GM21737 (cell line): ENCODE measurements at regions not wholly inside any gene's neighbourhood (a gene's known extent, or its start where the extent isn't known, plus 50 kb on each side); places are given as distances from the start of the nearest gene placed in this dataset.

Experiments
- ATAC-seq: cut with Tn5 transposase; IDR thresholded peaks from one replicate; pipeline ENCODE4 v1.9.1; 2021; ENCODE audit warnings: mild to moderate bottlenecking, moderate library complexity; ENCODE audit not compliant: unreplicated experiment

DNA sequence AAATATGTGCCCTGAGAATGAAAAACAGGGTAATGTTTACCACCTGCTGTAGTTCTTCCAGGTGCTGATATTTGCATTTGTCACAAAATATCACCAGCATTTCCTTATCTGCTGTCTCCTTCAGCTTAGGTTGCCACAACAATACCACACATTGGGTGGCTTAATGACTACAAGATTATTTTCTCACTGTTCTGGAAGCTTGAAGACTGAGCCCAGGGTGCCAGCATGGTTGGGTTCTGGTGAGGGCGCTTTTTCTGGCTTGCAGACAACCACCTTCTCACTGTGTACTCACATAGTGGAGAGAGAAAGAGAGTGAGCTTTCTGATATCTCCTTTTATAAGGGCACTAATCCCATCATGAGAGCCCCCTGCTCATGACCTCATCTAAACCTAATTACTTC is 407.5 kb upstream of the RGPD4 start:
- no peak for ATAC-seq

DNA sequence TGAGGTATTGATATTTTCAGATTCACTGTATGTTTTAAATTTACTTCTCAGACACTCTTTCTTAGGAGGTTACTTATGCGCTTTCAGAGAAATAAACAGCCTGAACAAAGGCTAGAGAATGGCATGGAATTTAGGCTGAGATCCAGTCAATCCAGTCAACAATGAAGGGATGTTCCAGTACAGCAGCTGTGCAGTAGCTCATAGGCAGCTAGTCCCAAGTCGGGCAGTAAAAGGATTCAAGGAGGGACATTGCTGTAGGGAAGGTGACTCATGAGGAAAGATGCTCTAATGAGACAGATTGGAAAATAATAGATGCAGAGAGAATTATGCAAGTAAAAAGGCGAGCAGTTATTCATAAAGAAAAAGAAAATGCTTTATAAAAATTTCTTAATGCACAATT is 397.9 kb upstream of the RGPD4 start:
- ATAC-seq, result no peak

DNA sequence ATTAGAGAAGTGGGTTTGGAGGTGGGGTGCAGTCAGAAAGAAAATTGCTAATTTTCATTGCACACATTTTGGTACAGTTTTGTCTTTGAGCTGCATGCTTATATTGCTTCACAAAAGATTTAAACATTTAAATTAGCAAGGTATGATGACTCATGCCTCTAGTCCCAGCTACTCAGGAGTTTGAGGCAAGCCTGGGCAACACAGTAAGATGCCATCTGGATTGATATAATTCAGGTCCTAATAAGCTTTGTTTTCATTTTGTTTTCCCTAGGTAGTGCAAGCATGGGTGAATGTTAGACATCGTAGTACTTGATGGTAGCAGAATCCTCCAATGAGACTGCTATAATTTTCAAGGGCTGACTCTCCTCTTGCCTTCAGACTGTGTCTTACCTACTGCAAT is 396.7 kb upstream of the RGPD4 start:
- no peak for ATAC-seq

DNA sequence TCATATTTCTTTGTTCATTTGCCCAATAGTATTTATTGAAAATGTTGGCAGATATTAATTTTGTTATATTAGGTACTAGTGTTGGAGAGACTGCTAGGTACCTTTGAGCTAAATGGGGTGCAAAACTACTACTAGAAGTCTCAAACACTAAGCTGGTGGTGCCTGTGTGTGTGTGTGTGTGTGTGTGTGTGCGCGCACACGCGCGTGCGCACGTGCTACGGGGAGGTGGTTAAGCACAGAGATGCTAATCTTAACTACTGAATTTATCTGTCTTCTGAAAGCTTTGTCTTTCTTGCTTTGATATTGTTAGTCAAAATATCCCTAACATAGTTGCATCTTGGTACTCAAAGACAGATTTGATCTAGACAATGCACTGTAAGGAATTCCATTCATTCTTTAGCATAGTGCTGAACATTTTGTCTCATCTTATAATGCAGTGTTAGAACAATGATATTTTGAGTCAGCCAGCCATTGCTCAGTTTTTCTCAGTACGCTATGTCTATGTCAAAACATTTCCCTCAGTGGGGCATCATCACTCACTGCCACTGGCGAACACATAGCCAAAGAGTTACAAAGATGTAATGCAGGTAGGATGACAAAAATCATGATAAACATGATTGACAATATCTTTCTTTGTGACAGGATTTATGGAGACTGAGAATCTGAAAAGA is 396.0 kb upstream of the RGPD4 start:
- no peak for ATAC-seq

DNA sequence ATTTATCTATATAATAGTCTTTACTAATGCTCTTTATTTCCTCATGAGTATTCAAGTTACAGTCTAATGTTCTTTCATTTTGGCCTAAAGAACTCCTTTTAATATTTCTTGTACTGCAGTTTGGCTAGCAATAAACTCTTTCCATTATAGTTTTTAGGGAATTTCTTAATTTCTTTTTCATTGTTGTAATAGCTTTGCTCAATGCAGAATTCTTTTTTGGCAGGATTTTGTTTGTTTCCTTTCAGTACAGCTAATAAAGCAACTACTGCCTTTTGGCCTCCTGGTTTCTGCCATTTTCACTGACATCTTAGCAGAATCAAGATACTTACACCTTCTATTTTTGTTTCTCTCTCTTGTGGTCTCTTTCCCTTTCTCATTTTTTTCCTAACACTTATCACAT is 390.4 kb upstream of the RGPD4 start:
- no peak for ATAC-seq

DNA sequence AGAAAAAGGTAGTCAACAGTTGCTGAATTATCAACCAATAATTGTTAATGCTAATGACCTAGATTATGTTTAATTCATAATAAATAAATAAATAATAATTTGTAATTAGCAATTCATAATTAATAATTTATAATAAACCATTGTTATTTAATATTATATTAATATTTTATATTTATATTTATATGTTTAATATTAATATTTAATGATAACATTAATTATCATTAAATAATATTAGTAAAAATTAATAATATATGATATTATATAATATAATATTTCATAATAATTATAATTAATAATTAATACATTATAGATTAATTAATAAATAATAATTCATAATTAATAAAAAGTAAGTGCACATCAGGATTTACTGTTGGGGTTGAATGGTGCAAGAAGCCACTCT is 389.4 kb upstream of the RGPD4 start:
- no peak for ATAC-seq

DNA sequence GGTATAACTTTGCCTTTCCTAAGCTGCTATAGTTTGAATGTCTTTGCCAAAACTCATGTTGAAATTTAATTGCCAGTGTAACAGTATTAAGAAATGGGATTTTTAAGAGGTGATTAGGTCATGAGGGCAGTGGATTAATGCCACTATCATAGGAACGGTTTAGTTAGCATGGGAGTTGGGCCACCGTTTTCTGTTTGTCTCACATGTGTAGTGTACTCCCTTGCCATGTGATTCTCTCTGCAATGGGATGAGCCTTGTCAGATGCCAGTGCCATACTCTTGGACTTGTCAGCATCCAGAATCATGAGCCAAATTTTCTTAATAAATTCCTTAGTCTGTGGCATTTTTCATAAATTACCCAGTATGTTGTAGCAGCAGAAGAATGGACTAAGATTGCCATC is 388.9 kb upstream of the RGPD4 start:
- no peak for ATAC-seq

DNA sequence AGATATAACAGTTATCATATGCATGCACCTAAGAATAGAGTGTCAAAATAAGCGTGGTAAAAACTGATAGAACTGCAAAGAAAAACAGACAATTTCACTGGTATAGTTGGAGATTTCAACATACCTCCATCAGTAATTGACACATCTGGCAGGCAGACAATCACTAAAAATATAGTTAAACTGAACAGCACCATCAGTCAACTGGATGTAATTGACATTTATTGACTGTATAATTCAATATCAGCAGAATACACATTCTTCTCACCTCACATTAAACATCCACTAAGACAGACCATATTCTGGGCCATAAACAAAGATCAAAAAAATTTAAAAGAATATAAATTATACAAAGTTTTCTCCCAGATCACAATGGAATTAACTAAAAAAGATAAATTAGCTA is 378.5 kb upstream of the RGPD4 start:
- no peak for ATAC-seq

DNA sequence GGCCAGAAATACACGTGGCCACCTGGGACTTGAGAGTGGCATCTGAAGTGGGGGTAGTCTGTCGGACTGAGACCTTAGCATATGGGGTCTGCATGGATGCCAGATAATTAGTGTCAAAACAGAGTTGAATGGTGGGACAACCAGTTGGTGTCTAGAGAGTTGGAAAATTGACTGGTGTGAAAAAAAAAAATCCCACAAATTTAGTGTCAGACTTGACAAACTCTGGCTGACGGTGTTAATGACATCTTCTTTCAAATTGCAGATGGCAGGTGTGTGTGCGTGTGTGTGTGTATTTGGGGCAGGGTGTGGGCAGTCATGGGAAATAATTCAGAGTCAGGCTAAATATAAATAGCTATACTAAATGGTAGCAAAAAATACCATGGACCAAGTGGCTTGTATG is 365.4 kb upstream of the RGPD4 start:
- no peak for ATAC-seq

DNA sequence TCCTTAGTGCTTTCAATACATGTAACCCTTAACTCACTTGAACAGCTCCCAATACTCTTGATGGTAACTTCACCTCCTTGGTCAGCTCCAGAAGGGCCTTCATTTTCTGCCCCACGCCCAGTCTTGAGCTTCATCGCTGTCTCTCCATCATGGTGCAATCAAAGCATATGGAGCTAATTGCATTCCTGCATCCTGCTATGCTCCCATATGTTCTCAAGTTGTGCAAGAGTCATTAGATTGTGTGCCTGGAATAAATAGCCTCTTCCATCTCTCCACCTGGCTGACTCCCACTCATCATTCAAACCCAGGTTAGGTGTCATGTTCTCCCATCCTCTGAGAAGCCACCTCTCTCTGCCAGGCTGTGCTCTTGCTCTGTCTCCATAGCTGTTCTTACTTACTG is 364.5 kb upstream of the RGPD4 start:
- no peak for ATAC-seq

DNA sequence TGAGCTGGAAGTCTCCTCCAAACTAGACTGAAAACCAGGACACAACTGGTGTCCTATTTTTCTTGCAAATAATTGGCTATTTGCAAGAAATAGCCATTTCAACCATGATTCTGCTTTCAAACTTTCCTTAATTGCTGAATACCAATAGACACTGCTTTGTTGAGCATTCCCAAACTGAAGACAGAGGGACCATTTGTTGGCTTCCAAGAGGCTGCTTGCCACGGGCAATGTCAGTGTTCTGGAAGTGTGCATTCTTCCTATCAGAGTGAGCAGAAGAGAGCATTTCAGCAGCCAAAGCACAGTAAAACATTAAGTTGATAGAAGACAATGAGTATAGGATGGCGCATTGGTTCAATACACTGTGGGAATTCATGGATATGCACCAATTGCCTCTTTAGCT is 360.5 kb upstream of the RGPD4 start:
- no peak for ATAC-seq

DNA sequence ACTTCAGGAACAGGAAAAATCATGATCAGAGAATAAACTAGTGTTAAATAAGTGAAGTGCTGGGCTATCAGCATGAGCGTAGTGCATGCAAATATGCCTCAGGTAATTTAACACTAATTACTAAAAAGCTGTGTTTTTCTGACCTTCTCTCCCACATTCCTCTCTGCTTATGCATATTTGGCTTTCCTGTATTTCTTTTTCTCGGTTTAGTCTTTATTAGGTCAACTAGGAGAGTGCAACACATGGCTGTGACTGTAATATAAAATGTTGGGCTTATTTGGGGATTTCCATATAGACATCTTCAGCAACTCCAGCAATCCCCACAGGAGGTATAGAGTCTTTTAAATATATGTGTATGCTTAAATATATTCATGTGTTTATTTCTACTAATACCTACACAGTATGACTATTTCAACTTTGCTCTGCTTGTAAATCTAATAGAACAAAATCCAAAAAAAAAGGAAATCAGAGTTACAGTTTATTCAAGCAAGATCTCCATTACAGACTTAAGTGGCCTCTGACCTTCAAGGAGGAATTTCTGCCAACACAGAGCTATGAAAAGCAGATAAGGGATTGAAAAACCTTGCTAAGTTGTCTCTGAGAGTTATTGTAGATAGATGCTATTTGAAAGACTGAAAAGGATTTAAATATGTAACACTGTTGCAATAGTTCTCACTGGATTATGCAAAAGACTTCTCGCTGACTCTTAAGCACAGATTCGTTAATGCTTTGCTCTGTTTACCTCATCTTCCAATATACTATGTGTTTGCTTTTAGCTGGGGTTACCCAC is 359.5 kb upstream of the RGPD4 start:
- no peak for ATAC-seq

DNA sequence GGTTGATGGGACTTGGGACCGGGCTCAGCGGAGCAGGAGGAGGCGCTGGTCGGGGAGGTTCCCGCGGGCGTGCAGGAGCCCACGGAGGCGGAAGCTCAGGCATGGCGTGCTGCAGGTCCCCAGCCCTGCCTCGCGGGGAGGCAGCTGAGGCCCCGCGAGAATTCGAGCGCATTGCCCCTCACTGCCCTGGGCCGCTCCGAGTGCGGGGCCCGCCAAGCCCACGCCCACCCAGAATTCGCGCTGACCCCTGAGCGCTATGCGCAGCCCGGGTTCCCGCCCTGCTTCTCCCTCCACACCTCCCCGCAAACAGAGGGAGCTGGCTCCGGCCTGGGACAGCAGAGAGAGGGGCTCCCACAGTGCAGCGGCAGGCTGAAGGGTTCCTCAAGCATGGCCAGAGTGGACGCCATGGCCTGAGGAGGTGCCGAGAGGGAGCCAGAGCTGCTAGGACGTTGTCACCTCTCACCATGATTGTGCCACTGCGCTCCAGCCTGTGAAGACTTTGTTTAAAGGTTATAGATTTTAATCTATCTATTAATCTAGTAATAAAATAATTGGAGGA is 357.2 kb upstream of the RGPD4 start:
- no peak for ATAC-seq

DNA sequence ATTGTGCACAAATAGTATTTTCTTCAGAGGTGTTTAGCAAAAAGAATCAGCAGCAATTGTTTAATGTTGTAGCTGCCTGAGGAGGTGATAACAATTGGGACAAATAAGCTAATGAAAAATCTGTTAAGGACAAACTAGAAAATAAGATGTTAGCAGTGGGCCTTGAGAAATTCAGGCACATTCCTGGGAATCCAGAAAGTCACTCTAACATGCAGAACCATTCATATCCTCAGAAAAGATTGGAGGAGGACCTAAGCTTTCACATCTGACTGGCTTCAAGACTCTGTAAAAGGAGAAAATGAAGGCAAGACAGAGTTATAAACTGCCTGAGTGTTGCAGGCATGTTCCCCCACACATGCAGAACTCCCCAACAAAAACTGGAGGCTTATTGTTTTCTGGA is 353.5 kb upstream of the RGPD4 start:
- ATAC-seq, result no peak

DNA sequence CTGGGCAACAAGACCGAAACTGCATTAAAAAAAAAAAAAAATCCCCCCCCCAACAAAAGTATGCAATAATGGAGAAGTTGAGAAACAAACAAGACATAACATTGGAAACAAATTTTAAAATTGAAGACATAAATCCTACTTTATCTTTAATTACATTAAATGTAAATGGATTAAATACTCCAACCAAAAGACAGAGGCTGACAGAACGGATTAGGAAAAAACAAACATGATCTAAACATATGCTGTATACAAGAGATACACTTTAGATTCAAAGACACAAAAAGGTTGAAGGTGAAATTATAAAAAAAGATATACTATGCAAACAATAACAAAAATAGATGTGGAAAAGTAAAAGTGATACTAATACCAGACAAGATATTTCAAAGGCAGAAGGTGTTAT is 350.8 kb upstream of the RGPD4 start:
- ATAC-seq, result no peak

DNA sequence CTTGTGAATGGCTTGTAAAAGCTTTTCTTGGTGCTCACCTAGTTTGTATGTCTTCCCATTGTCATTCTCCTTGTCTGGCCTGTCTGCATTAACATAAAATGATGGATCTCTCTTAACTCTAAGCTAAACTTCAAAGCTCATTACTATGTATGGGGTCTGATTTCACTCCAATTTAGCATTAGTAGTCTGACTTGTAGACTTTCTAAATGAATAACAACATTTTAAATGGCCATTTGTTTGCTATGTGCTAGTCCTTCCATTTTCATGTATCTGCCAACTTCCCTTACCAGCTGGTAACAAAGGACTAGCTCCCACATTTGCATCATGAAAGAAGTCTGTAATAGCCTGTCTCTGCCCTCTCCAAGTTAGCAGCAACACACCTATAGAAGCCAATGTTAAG is 324.2 kb upstream of the RGPD4 start:
- ATAC-seq, result no peak

DNA sequence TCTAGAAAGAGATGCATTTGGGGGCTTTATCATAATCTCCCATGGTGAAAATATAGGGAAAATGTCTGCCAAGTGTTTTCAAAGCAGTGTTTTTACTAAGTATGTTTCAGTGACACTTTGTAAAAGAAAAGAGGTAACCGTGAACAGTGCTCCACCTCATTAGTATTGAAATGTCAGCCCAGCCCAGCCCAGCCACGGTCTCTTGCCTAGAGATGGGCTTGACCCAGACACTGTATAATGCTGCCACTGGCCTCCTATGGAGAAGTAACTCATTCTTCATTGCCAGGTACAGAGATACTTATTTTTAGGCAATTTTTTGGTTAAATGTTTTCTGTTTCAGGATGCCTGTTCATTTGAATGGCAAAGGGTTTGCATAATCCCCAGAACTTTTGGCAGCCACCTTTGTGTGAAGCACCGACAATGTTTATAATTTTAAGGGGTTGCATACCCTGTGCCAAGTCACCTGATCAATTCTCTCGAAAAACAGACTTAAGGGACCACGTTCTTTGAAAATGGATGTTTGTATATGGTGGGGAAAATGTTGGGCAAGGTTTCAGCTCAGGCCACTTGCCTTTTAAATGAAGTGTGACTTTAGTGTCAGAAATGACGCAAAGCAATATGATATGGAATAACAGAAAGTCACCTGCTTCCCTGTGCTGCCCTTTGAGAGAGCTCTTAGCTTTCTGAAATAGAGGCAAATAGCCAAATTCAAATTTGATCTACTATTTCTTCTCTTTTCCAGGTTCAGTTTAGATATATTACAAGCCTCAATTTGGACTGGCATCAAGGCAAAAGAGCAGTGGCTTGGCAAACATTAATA is 314.5 kb upstream of the RGPD4 start:
- no peak for ATAC-seq

DNA sequence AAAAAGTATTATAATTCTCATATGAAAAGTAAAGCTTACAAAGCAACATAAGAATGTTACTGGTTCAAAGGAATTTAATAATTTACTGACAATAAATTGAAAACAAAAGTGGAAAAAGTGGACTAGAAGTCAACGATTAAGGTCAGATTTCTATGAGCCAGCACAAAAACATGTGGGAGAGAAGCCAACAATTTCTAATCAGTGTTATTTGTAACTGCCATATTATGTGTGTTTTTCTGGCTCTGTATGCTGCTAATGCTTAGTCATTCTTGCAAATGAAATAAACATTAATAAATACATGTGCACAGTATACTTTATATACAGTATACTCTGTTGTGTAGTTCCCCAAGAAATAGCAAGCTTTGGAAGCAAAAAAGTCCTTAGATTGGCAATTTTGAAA is 301.3 kb upstream of the RGPD4 start:
- no peak for ATAC-seq

DNA sequence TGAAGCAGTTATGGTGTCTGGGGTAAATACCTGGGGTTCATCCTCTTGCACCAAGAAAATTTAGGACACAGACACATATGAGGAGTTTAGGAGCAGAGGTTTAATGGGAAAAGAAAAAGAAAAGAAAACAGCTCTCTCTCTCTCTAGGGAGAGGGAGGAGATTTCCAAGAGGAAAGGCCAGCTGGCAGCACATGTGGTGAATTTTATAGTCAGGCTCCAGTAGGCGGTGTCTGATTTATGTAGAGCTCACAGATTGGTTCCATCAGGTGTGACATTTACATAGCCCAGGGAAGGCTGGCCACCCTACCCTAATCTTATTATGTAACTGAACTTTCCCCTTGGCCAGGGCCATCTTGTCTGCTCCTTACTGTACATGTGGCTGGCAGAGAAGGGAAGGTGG is 297.5 kb upstream of the RGPD4 start:
- ATAC-seq, result no peak

DNA sequence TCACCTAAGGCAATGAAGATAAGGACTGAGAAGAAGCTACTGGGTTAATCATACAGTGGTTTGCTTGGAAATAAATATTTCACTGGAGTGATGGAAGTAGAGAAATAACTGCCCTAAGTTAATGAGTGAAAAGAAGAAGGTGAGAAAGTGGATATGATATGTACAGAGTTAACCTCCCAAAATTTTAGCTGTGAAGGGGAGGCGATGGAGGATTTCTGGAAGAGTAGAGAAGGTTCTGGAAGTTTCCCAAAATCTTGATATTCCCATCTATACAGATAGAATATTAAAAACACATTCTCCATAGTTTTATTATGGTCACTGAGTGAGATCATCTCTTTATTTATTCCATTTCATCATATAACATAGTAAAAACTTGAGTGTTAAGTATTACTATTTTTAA is 296.6 kb upstream of the RGPD4 start:
- ATAC-seq, result no peak

DNA sequence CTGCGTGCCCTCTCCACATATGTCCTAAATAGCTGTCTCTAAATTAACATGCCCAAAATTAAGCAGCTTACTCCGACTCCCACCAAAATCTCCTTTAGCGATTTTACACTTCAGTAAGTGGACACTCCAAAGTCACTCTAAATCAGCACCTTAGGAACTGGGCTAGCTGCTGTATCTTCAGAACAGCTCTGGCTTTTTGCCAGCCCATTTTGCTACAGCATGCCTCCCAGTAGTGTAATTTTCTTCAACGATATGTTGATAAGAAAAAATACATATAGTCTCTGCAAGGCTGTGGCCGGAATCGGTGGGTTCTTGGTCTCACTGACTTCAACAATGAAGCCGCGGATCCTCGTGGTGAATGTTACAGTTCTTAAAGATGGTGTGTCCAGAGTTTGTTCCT is 291.8 kb upstream of the RGPD4 start:
- no peak for ATAC-seq
